ENCODE measurements at regions not wholly inside any gene's neighbourhood (a gene's known extent, or its start where the extent isn't known, plus 50 kb on each side); places are given as distances from the start of the nearest gene placed in this dataset.
"Not testable (repeated sequence)": the region's sequence is repeated elsewhere in the genome, so short reads cannot be mapped to it uniquely, and the experiment has no call there.

DNA sequence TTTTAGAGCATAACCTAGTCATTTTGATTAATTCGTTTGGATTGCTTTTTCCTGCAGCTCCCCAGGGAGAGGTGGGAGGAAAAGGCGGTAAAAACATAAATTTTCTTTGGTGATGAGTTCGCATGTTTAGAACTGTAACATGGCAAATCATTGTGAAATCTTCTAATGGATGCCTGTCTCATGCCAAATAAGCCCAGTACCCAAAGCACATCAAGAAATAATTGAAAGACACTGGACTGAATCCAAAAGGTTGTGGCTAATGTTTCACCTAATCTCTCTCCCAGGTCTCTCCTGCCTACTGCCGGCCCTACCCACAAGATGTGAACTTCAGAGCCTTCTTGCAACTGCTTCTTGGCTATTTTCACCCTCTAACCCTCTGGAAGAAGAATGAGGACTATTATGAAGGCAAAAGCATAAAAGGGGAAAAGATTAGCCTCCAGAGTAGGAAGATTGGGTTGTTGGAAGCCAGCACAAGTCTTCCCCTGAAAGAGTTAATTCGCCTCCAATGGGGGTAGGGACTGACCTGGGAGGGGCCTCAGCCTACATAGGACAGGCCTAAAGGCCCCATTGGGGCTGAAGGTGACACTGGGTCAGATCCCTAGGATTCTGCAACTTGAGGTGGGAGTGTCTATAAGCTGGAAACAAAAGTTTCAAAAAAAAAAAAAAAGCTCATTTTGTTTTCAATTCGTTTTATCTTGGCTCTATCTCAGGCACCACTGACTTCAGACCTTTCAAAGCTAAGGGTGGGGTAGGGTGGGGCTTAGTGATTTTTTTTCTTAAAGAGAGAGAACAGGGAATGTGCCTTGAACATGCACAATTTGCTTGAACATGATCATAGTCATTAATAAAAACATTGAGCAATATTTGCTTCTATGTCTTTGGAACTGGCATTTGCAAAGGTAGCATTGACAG is 278.6 kb upstream of the KLF3 start:
- DNase-seq (ENCODE audit: low read depth) (peak; percentile 59), FAIRE-seq (no peak)
- TF ChIP-seq, protein P1, sequence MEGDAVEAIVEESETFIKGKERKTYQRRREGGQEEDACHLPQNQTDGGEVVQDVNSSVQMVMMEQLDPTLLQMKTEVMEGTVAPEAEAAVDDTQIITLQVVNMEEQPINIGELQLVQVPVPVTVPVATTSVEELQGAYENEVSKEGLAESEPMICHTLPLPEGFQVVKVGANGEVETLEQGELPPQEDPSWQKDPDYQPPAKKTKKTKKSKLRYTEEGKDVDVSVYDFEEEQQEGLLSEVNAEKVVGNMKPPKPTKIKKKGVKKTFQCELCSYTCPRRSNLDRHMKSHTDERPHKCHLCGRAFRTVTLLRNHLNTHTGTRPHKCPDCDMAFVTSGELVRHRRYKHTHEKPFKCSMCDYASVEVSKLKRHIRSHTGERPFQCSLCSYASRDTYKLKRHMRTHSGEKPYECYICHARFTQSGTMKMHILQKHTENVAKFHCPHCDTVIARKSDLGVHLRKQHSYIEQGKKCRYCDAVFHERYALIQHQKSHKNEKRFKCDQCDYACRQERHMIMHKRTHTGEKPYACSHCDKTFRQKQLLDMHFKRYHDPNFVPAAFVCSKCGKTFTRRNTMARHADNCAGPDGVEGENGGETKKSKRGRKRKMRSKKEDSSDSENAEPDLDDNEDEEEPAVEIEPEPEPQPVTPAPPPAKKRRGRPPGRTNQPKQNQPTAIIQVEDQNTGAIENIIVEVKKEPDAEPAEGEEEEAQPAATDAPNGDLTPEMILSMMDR (IDR thresholded peaks at IDR 0.05; ENCODE audit: insufficient read depth, low read length, severe bottlenecking) = no peak
- Histone ChIP-seq H3K4me3 (ENCODE audit: low read depth, low read length) (no peak overlapping the region), H3K27me3 (ENCODE audit: control insufficient read depth, insufficient read depth, low read length) (no peaks in the 10 kb centered on the region), H3K36me3 (ENCODE audit: control insufficient read depth, insufficient read depth, low read length) (no peaks in the 10 kb centered on the region)

DNA sequence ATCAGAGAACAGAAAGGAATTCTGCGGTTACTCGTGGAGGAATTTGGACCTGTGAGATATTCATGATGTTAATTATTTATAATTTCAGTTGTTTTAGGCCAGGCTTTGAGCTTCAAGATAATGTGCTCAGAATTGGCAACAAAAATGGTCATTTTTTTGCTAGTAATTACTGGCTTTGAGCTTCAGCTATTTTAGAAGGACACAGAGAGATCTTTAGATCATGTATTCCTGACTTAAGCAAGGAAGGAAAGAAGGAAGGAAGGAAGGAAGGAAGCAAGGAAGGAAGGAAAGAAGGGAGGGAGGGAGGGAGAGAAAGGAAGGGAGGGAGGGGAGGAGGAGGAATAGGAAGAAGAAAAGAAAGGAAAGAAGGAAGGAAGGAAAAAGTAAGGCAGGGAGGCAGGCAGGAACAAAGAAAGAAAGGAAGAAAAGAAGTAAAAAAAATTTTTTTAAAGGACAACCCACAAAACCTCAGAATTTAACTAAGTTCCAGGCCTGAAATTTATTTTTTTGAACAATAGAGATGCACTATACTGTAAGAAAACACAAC is 277.9 kb upstream of the KLF3 start:
- DNase-seq (ENCODE audit: low read depth) (no peak), FAIRE-seq (no peak)
- TF ChIP-seq, protein P1 (IDR thresholded peaks at IDR 0.05; ENCODE audit: insufficient read depth, low read length, severe bottlenecking) = no peak
- Histone ChIP-seq H3K36me3 (ENCODE audit: control insufficient read depth, insufficient read depth, low read length) (no peaks in the 10 kb centered on the region), H3K27me3 (ENCODE audit: control insufficient read depth, insufficient read depth, low read length) (no peaks in the 10 kb centered on the region), H3K4me3 (ENCODE audit: low read depth, low read length) (no peak overlapping the region)

DNA sequence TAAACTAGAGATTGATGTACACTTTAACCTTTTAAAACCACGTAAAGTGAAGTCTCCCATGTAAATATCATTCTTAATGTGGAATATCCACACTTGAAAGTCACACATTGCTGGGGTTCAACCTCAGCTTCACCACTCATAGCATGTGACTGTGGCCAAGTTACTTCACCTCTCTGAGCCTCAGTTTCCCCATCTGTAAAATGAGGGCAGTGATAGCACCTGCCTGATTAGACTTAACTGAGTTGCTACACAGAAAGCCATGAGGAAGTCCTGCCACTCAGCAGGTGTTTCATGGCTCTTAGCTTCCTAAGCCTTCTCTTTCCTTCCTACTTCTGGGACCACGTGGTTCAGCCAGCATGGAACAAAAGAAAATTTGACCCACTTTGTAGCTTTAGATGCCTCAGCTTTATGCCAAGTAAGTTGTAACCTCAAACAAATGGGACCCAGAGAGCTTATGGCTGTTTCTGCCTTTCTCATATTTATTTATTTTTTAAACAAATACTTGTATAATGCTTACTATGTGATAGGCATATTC is 277.3 kb upstream of the KLF3 start:
- no peak for FAIRE-seq

DNA sequence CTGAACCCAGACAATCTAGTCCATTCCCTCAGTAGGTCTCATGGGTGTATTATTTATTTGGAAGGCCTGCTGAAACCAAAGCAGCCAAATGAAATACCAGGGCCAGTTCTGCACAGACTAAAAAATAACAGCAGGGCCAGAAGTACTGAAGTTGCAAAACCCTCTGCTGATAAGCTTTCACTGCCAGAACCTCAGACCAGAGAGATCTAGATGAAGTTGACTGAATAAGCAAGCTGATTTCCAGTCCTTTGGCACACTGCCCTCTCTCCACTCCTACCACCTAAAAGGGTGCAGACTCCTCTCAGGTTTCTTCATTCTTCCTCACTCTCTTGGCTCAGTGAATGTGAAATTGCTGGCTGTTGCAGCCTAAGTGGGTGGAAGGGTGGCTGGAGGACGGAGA is 276.7 kb upstream of the KLF3 start:
- H3K27me3 ChIP-seq (ENCODE audit: control insufficient read depth, insufficient read depth, low read length) = no peaks in the 10 kb centered on the region
- peak; percentile 39 for DNase-seq (ENCODE audit: low read depth)
- TF ChIP-seq, protein P1 (IDR thresholded peaks at IDR 0.05; ENCODE audit: insufficient read depth, low read length, severe bottlenecking) = no peak
- no peaks in the 10 kb centered on the region for H3K36me3 ChIP-seq (ENCODE audit: control insufficient read depth, insufficient read depth, low read length)
- no peak overlapping the region for H3K4me3 ChIP-seq (ENCODE audit: low read depth, low read length)
- FAIRE-seq = no peak

More for the DNA sequence above, 277.3 kb upstream of the KLF3 start:
- Histone ChIP-seq H3K4me3 (ENCODE audit: low read depth, low read length) (no peak overlapping the region), H3K27me3 (ENCODE audit: control insufficient read depth, insufficient read depth, low read length) (no peaks in the 10 kb centered on the region), H3K36me3 (ENCODE audit: control insufficient read depth, insufficient read depth, low read length) (no peaks in the 10 kb centered on the region)
- no peak for DNase-seq (ENCODE audit: low read depth)
- TF ChIP-seq, protein P1 (IDR thresholded peaks at IDR 0.05; ENCODE audit: insufficient read depth, low read length, severe bottlenecking) = no peak

DNA sequence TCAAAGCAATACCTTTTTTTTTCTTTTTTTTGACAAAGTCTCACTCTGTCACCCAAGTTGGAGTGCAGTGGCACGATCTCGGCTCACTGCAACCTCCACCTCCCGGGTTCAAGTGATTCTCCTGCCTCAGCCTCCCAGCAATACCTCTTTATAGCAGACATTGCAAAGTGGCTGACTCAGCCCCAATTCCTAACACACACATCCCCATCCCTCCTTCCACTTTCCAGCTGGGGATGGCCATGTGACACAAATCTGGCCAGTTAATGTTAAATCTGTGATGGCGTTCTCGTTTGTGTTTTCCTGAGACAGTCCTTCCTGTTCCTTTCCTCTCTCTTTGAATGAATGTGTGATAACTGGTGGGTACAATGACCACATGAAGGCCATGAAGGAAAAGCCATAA is 276.2 kb upstream of the KLF3 start:
- TF ChIP-seq, protein P1 (IDR thresholded peaks at IDR 0.05; ENCODE audit: insufficient read depth, low read length, severe bottlenecking) = no peak
- Histone ChIP-seq H3K36me3 (ENCODE audit: control insufficient read depth, insufficient read depth, low read length) (no peaks in the 10 kb centered on the region), H3K4me3 (ENCODE audit: low read depth, low read length) (no peak overlapping the region), H3K27me3 (ENCODE audit: control insufficient read depth, insufficient read depth, low read length) (no peaks in the 10 kb centered on the region)
- FAIRE-seq (no peak), DNase-seq (ENCODE audit: low read depth) (no peak)

DNA sequence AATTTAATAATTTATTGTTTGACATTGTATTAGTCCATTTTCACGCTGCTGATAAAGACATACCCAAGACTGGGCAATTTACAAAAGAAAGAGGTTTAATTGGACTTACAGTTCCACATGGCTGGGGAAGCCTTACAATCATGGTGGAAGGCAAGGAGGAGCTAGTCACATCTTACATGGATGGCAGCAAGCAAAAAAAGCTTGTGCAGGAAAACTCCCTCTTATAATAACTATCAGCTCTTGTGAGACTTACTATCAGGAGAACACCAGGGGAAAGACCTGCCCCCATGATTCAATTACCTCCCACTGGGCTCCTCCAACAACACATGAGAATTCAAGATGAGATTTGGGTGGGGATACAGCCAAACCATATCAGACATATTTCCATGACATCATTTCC is 275.1 kb upstream of the KLF3 start:
- H3K4me3 ChIP-seq (ENCODE audit: low read depth, low read length); DNase-seq (ENCODE audit: low read depth); H3K36me3 ChIP-seq (ENCODE audit: control insufficient read depth, insufficient read depth, low read length); FAIRE-seq; H3K27me3 ChIP-seq (ENCODE audit: control insufficient read depth, insufficient read depth, low read length): not testable (repeated sequence)
